Caco-2 (cell line): ENCODE measurements at regions not wholly inside any gene's neighbourhood (a gene's known extent, or its start where the extent isn't known, plus 50 kb on each side); places are given as distances from the start of the nearest gene placed in this dataset.

Experiments
- BruUV-seq: library from RNA; stranded (reverse); fragments of 400-500 nt; replicated peaks from 2 replicates; lab custom pipeline; 2021; lab: Mats Ljungman, UMichigan
- CTCF ChIA-PET: fragments of 300-600 bp; sonication (Branson Sonifier 250); formaldehyde crosslinking; loops from one replicate; lab custom pipeline; 2022; ENCODE audit warnings: antibody characterized with exemption; lab: Charles Lee
- POLR2A ChIA-PET: fragments of 300-600 bp; sonication (Branson Sonifier 250); formaldehyde crosslinking; loops from one replicate; lab custom pipeline; 2022; ENCODE audit warnings: antibody characterized with exemption; lab: Charles Lee
- DNase-seq, 2 experiments: peaks; one replicate each; pipeline versions ENCODE4 v3.0.0 to v3.0.0-alpha.2; 2020 to 2022
- H3K27me3 ChIP-seq: replicated peaks from 2 replicates; pipeline ENCODE4 v1.6.0; 2011; ENCODE audit warnings: low read length; ENCODE audit not compliant: control insufficient read depth, insufficient read depth
- H3K36me3 ChIP-seq: 2 replicates; pipeline ENCODE4 v1.5.1; 2011; ENCODE audit warnings: low read length; ENCODE audit not compliant: control insufficient read depth, insufficient read depth
- H3K4me1 ChIP-seq: fragments of 250-450 bp; sonication (Bioruptor Pico); 2 replicates; pipeline ENCODE4 v1.5.1; 2020; ENCODE audit warnings: mild to moderate bottlenecking
- H3K4me3 ChIP-seq: 2 replicates; pipeline ENCODE4 v1.5.1; 2011; ENCODE audit warnings: low read depth, mild to moderate bottlenecking, control low read depth, low read length
- H3K9me3 ChIP-seq: fragments of 250-450 bp; sonication (Bioruptor Pico); 2 replicates; pipeline ENCODE4 v1.5.1; 2020; ENCODE audit warnings: mild to moderate bottlenecking, moderate library complexity
- H3K27ac Mint-ChIP-seq: one replicate; pipeline ENCODE4 v1.8.0; 2022; ENCODE audit warnings: mixed read lengths; ENCODE audit not compliant: unreplicated experiment
- H3K27me3 Mint-ChIP-seq: one replicate; pipeline ENCODE4 v1.8.0; 2022; ENCODE audit warnings: mixed read lengths; ENCODE audit not compliant: insufficient read depth, unreplicated experiment
- H3K36me3 Mint-ChIP-seq: one replicate; pipeline ENCODE4 v1.8.0; 2022; ENCODE audit warnings: mild to moderate bottlenecking, mixed read lengths; ENCODE audit not compliant: insufficient read depth, unreplicated experiment
- H3K4me1 Mint-ChIP-seq: one replicate; pipeline ENCODE4 v1.8.0; 2022; ENCODE audit warnings: low read depth, mixed read lengths; ENCODE audit not compliant: unreplicated experiment
- H3K4me3 Mint-ChIP-seq: one replicate; pipeline ENCODE4 v1.8.0; 2022; ENCODE audit warnings: mild to moderate bottlenecking, moderate library complexity, mixed read lengths; ENCODE audit not compliant: unreplicated experiment
- H3K9me3 Mint-ChIP-seq: one replicate; pipeline ENCODE4 v1.8.0; 2022; ENCODE audit warnings: mixed read lengths; ENCODE audit not compliant: unreplicated experiment
- intact Hi-C: fragments of 100-400 bp; cut with micrococcal nuclease; formaldehyde crosslinking; loops from one replicate; pipeline ENCODE4 v1.10.0; 2022; ENCODE audit not compliant: unreplicated experiment
- TF ChIP-seq, protein P1 (sequence below), 2 experiments: fragments of 200-600 bp in 1 of 2; IDR thresholded peaks; 1 replicate in 1 of 2; 2 replicates in 1 of 2; pipeline versions ENCODE4 v1.5.1 to v1.8.0; 2011 to 2022; ENCODE audit warnings: antibody characterized with exemption in 1 of 2, control low read depth in 1 of 2, inconsistent platforms in 1 of 2, low read depth in 1 of 2, low read length in 1 of 2, mild to moderate bottlenecking in 1 of 2, moderate library complexity in 1 of 2; ENCODE audit not compliant: insufficient read depth in 1 of 2, severe bottlenecking in 1 of 2, unreplicated experiment in 1 of 2

DNA sequence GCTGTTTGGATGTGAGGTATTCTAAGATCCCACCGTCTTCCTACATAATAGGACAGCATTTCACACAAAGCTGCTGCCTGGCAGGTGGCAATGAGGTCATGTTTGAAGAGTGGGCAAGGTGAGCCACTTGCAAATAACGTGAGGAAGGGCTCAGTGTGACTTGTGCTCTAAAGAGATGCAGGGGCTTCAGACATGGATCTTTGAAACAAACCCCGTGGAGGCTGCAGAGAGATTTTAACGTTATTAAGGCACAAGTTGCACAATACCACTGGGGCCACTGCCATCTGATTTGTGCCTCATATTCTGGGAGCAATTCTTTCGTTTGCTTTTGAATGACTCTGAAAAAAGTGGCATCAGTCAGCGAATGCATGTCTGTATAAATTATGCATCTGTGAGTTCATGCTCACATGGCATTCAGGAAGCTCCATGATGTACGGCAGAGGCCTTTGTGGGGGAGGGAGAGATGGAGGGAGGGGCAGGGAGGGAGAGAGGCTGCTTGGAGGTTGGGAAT, 362.0 kb downstream of the SOX11 start:
- Histone ChIP-seq H3K36me3 (no peaks in the 10 kb centered on the region), H3K9me3 (0 out of 2 replicates have a peak, but pooled peaks cover 3% of the 10 kb centered on the region), H3K4me1 (no peaks in the 10 kb centered on the region), H3K4me3 (no peak overlapping the region), H3K27me3 (no peaks in the 10 kb centered on the region)
- DNase-seq = no peak
- Mint-ChIP-seq H3K9me3 (peaks cover 15% of the 10 kb centered on the region), H3K27ac (no peak overlapping the region), H3K27me3 (no peaks in the 10 kb centered on the region), H3K4me3 (no peak overlapping the region), H3K36me3 (no peaks in the 10 kb centered on the region), H3K4me1 (peaks cover 5% of the 10 kb centered on the region)
- BruUV-seq = no TSS peak
- ChIA-PET POLR2A (no interaction called here), CTCF (interaction anchor here (0.5 kb wide), 1 partner anchor 16 kb away, joined by 3 read pairs; no protein-coding TSS in a partner anchor)
- intact Hi-C loops = no loop called here
- TF ChIP-seq, protein P1, sequence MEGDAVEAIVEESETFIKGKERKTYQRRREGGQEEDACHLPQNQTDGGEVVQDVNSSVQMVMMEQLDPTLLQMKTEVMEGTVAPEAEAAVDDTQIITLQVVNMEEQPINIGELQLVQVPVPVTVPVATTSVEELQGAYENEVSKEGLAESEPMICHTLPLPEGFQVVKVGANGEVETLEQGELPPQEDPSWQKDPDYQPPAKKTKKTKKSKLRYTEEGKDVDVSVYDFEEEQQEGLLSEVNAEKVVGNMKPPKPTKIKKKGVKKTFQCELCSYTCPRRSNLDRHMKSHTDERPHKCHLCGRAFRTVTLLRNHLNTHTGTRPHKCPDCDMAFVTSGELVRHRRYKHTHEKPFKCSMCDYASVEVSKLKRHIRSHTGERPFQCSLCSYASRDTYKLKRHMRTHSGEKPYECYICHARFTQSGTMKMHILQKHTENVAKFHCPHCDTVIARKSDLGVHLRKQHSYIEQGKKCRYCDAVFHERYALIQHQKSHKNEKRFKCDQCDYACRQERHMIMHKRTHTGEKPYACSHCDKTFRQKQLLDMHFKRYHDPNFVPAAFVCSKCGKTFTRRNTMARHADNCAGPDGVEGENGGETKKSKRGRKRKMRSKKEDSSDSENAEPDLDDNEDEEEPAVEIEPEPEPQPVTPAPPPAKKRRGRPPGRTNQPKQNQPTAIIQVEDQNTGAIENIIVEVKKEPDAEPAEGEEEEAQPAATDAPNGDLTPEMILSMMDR (IDR thresholded peaks at IDR 0.05; ENCODE audit: insufficient read depth in 1 of 2, low read depth in 1 of 2, low read length in 1 of 2, severe bottlenecking in 1 of 2, unreplicated experiment in 1 of 2) = no peak

DNA sequence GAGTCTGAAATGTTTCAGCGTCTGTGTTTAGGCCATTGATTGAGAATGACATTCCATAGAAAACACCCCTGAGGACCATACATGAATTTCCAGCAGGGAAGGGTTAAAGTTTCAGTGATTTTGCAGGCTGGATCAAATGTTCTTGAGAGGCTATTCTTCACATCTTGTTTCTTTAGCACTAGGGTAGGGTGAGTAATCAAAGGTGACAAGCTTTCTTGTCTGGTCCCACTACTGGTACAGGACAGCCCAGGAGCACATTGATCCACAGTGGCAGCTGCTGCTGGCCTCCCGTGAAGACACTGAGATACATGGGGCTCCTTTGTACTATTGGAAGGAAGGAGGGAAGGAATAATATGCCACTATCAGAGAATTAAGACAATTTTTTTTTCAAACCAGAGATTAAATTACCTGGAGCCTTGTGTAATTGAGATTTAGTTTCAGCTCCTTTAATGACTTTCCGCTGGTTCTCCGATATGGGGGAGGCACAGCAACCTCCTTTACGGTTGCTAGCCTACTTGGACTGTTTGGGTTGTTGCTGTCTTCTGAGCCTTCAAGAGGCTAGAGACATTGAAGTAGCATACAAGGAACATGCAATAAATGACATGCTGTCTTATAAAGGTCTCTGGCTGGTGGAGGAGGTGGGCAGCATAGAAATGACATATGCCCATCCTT, 368.9 kb downstream of the SOX11 start:
- Histone ChIP-seq H3K4me1 (no peaks in the 10 kb centered on the region), H3K4me3 (no peak overlapping the region), H3K27me3 (no peaks in the 10 kb centered on the region), H3K9me3 (no peaks in the 10 kb centered on the region), H3K36me3 (no peaks in the 10 kb centered on the region)
- H3K27me3 Mint-ChIP-seq = no peaks in the 10 kb centered on the region
- ChIA-PET POLR2A (no interaction called here), CTCF (no interaction called here)
- DNase-seq = no peak
- intact Hi-C loops = no loop called here
- H3K9me3 Mint-ChIP-seq = no peaks in the 10 kb centered on the region
- BruUV-seq = no TSS peak
- no peak overlapping the region for H3K4me3 Mint-ChIP-seq
- no peak overlapping the region for H3K27ac Mint-ChIP-seq
- TF ChIP-seq, protein P1 (IDR thresholded peaks at IDR 0.05; ENCODE audit: insufficient read depth in 1 of 2, low read depth in 1 of 2, low read length in 1 of 2, severe bottlenecking in 1 of 2, unreplicated experiment in 1 of 2) = no peak
- no peaks in the 10 kb centered on the region for H3K36me3 Mint-ChIP-seq
- H3K4me1 Mint-ChIP-seq = peaks cover 5% of the 10 kb centered on the region

DNA sequence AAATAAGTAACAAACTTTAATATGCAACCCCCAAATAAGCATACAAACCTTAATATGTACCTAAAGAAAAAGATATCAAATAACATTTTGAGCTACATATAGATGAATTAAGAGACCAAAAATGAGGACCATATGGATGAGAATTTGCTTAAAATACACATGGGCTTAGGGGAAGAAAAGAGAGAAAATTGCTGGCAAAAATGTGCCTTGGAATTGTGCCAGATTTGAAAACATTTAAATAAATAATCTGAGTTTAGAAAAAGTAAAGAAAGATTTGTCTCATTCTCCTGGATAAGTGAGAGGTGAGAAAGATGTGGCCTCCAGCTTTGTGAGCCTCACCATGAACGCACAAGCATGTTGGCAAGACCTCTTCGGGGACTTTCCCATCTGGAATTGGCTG, 372.6 kb downstream of the SOX11 start:
- no peak overlapping the region for H3K4me3 ChIP-seq
- TF ChIP-seq, protein P1 (IDR thresholded peaks at IDR 0.05; ENCODE audit: insufficient read depth in 1 of 2, low read depth in 1 of 2, low read length in 1 of 2, severe bottlenecking in 1 of 2, unreplicated experiment in 1 of 2) = no peak
- intact Hi-C loops = no loop called here
- no peaks in the 10 kb centered on the region for H3K4me1 ChIP-seq
- H3K4me3 Mint-ChIP-seq = no peak overlapping the region
- no peak overlapping the region for H3K27ac Mint-ChIP-seq
- H3K36me3 Mint-ChIP-seq = no peaks in the 10 kb centered on the region
- no peak for DNase-seq
- BruUV-seq = no TSS peak
- H3K27me3 ChIP-seq = no peaks in the 10 kb centered on the region
- H3K9me3 ChIP-seq = no peaks in the 10 kb centered on the region
- H3K4me1 Mint-ChIP-seq = no peaks in the 10 kb centered on the region
- CTCF ChIA-PET = no interaction called here
- H3K36me3 ChIP-seq = no peaks in the 10 kb centered on the region
- H3K27me3 Mint-ChIP-seq = no peaks in the 10 kb centered on the region
- POLR2A ChIA-PET = no interaction called here
- H3K9me3 Mint-ChIP-seq = no peaks in the 10 kb centered on the region
